HepG2 (cell line): ENCODE measurements at regions not wholly inside any gene's neighbourhood (a gene's known extent, or its start where the extent isn't known, plus 50 kb on each side); places are given as distances from the start of the nearest gene placed in this dataset.

Experiments used
- DNMT1 ChIP-seq: sonication (generic); formaldehyde crosslinking; IDR thresholded peaks from 2 replicates; pipeline ENCODE4 v1.5.1; 2020; ENCODE audit warnings: mild to moderate bottlenecking, missing genetic modification reagents
- ELF1 ChIP-seq: sonication (generic); formaldehyde crosslinking; IDR thresholded peaks from 2 replicates; pipeline ENCODE4 v1.4.0; 2020; ENCODE audit warnings: missing genetic modification reagents
- EP300 ChIP-seq, 3 experiments: sonication (generic) in 1 of 3; formaldehyde crosslinking in 1 of 3; IDR thresholded peaks; 2 replicates each; pipeline versions ENCODE4 v1.5.1 to v1.6.1; 2011 to 2020; ENCODE audit warnings: low read depth in 2 of 3, low read length in 2 of 3, borderline replicate concordance in 1 of 3, improper control_type of control experiment in 1 of 3, mild to moderate bottlenecking in 1 of 3, missing genetic modification reagents in 1 of 3, moderate library complexity in 1 of 3
- ERF ChIP-seq: IDR thresholded peaks from 2 replicates; pipeline ENCODE4 v1.6.1; 2018; ENCODE audit warnings: missing biosample characterization, missing genetic modification reagents
- FLYWCH1 ChIP-seq: sonication (generic); formaldehyde crosslinking; IDR thresholded peaks from 2 replicates; pipeline ENCODE4 v1.8.1; 2023; ENCODE audit warnings: mild to moderate bottlenecking, missing genetic modification reagents
- GPN1 ChIP-seq: sonication (generic); formaldehyde crosslinking; IDR thresholded peaks from 2 replicates; pipeline ENCODE4 v1.5.1; 2020; ENCODE audit warnings: missing genetic modification reagents, borderline replicate concordance
- NCOA2 ChIP-seq: sonication (generic); formaldehyde crosslinking; IDR thresholded peaks from 2 replicates; pipeline ENCODE4 v1.8.0; 2022; ENCODE audit warnings: inconsistent platforms
- NR2F6 ChIP-seq, 2 experiments: IDR thresholded peaks; 2 replicates each; pipeline ENCODE4 v1.6.1; 2016; ENCODE audit warnings: antibody characterized with exemption in 1 of 2, mild to moderate bottlenecking in 1 of 2
- PHF21A ChIP-seq: sonication (generic); formaldehyde crosslinking; IDR thresholded peaks from 2 replicates; pipeline ENCODE4 v1.5.0; 2020; ENCODE audit warnings: mild to moderate bottlenecking, missing genetic modification reagents
- PHF5A ChIP-seq: IDR thresholded peaks from one replicate; pipeline ENCODE4 v1.6.1; 2018; ENCODE audit warnings: low read depth, missing genetic modification reagents; ENCODE audit not compliant: unreplicated experiment
- RFX5 ChIP-seq: IDR thresholded peaks from 2 replicates; pipeline ENCODE4 v1.6.1; 2011; ENCODE audit warnings: low read depth, low read length, improper control_type of control experiment
- RXRA ChIP-seq: sonication (generic); formaldehyde crosslinking; IDR thresholded peaks from 2 replicates; pipeline ENCODE4 v1.5.1; 2020; ENCODE audit warnings: missing genetic modification reagents
- SALL1 ChIP-seq: sonication (generic); formaldehyde crosslinking; IDR thresholded peaks from 2 replicates; pipeline ENCODE4 v1.8.0; 2022; ENCODE audit warnings: mild to moderate bottlenecking, missing genetic modification reagents
- SOX13 ChIP-seq, 3 experiments: fragments of 450-650 bp in 1 of 3; sonication (generic) in 1 of 3; formaldehyde crosslinking in 1 of 3; IDR thresholded peaks in 2 of 3; conservative IDR thresholded peaks in 1 of 3; 2 replicates each; pipeline versions ENCODE4 v1.5.0 to v1.6.1; 2016 to 2020; ENCODE audit warnings: antibody characterized with exemption in 1 of 3, mild to moderate bottlenecking in 1 of 3, missing compliant biosample characterization in 1 of 3, missing genetic modification reagents in 1 of 3, moderate library complexity in 1 of 3
- TEAD3 ChIP-seq: optimal IDR thresholded peaks from 2 replicates; pipeline ENCODE3; 2016; ENCODE audit warnings: borderline replicate concordance
- WIZ ChIP-seq: sonication (generic); formaldehyde crosslinking; IDR thresholded peaks from 2 replicates; pipeline ENCODE4 v1.5.1; 2020; ENCODE audit warnings: mild to moderate bottlenecking, missing genetic modification reagents
- ZBTB38 ChIP-seq: sonication (generic); formaldehyde crosslinking; IDR thresholded peaks from 2 replicates; pipeline ENCODE4 v1.5.1; 2020; ENCODE audit warnings: mild to moderate bottlenecking, missing genetic modification reagents
- ZFX ChIP-seq: sonication (generic); formaldehyde crosslinking; IDR thresholded peaks from 2 replicates; pipeline ENCODE4 v1.4.0; 2020; ENCODE audit warnings: mild to moderate bottlenecking, low read depth, missing genetic modification reagents, moderate library complexity
- ZMYM4 ChIP-seq: sonication (generic); formaldehyde crosslinking; IDR thresholded peaks from 2 replicates; pipeline ENCODE4 v1.8.1; 2023; ENCODE audit warnings: mild to moderate bottlenecking, missing genetic modification reagents
- ZNF431 ChIP-seq: sonication (generic); formaldehyde crosslinking; IDR thresholded peaks from 2 replicates; pipeline ENCODE4 v1.9.0; 2022; ENCODE audit warnings: missing genetic modification reagents, low read depth, mild to moderate bottlenecking, borderline replicate concordance
- ZNF432 ChIP-seq: sonication (generic); formaldehyde crosslinking; IDR thresholded peaks from 2 replicates; pipeline ENCODE4 v1.5.0; 2020; ENCODE audit warnings: missing genetic modification reagents, mild to moderate bottlenecking, borderline replicate concordance
- ZNF510 ChIP-seq: sonication (generic); formaldehyde crosslinking; IDR thresholded peaks from 2 replicates; pipeline ENCODE4 v1.4.0; 2020; ENCODE audit warnings: low read depth, mild to moderate bottlenecking, missing genetic modification reagents
- ZNF557 ChIP-seq: sonication (generic); formaldehyde crosslinking; IDR thresholded peaks from 2 replicates; pipeline ENCODE4 v1.4.0; 2020; ENCODE audit warnings: missing genetic modification reagents
- TF ChIP-seq, protein P1 (sequence below), 2 experiments: sonication (generic) in 1 of 2; formaldehyde crosslinking in 1 of 2; IDR thresholded peaks; 2 replicates each; pipeline versions ENCODE4 v1.4.0 to v1.6.1; 2016 to 2020; ENCODE audit warnings: borderline replicate concordance in 1 of 2, low read depth in 1 of 2, mild to moderate bottlenecking in 1 of 2, missing genetic modification reagents in 1 of 2
- TF ChIP-seq, protein P2 (sequence below): IDR thresholded peaks from 2 replicates; pipeline ENCODE4 v1.6.1; 2016; ENCODE audit warnings: low read depth, control low read depth

DNA sequence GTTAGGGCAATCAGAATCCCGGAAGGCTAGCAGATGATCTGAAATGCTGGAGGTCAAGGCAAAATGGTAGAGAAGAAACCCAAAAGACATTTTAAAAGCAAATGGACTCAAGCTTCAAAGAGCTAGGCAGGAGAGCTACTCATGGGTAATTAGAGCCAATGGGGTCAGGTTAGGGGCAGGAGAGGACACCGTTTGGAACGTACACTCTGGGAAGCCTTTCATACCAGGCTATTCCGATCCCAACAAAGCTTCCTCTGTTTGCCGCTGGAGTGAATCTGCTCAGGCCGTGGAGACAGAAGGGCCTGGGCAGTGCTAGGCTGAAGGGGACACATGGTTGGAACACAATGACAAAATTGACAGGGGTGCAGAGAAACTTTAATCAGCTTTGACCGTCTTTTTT, 346.6 kb downstream of the RPS6KC1 start (continued):
- TF ChIP-seq NR2F6 (IDR thresholded peaks at IDR 0.05) = peak; percentile 29; the same call in 1 of the 2 replicates
- TF ChIP-seq NR2F6 (CRISPR knock-in tag; IDR thresholded peaks at IDR 0.05) = peak; percentile 52; the same call in 1 of the 2 replicates
- TF ChIP-seq GPN1 (CRISPR knock-in tag) = no peak
- TF ChIP-seq DNMT1 = no peak
- TF ChIP-seq SALL1 (CRISPR knock-in tag) = peak; percentile 31; the same call in 1 of the 2 replicates
- TF ChIP-seq TEAD3 (CRISPR knock-in tag) = peak; percentile 26
- no peak for TF ChIP-seq ELF1 (CRISPR knock-in tag)
- TF ChIP-seq, protein P1, sequence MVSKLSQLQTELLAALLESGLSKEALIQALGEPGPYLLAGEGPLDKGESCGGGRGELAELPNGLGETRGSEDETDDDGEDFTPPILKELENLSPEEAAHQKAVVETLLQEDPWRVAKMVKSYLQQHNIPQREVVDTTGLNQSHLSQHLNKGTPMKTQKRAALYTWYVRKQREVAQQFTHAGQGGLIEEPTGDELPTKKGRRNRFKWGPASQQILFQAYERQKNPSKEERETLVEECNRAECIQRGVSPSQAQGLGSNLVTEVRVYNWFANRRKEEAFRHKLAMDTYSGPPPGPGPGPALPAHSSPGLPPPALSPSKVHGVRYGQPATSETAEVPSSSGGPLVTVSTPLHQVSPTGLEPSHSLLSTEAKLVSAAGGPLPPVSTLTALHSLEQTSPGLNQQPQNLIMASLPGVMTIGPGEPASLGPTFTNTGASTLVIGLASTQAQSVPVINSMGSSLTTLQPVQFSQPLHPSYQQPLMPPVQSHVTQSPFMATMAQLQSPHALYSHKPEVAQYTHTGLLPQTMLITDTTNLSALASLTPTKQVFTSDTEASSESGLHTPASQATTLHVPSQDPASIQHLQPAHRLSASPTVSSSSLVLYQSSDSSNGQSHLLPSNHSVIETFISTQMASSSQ (IDR thresholded peaks at IDR 0.05; ENCODE audit: low read depth) = no peak
- TF ChIP-seq, protein P1 (CRISPR knock-in tag; IDR thresholded peaks at IDR 0.05; ENCODE audit: borderline replicate concordance) = peak; percentile 60; the same call in 1 of the 2 replicates
- no peak for TF ChIP-seq WIZ (CRISPR knock-in tag)
- TF ChIP-seq ZNF557 (CRISPR knock-in tag) = no peak
- no peak for TF ChIP-seq ZNF431
- TF ChIP-seq ERF (CRISPR knock-in tag) = no peak
- TF ChIP-seq ZFX (CRISPR knock-in tag) = peak; percentile 50; the same call in 1 of the 2 replicates
- TF ChIP-seq NCOA2 (CRISPR knock-in tag) = peak; percentile 37; the same call in 1 of the 2 replicates
- no peak for TF ChIP-seq RFX5
- no peak for TF ChIP-seq ZNF432 (CRISPR knock-in tag)
- 0 out of 2 replicates have a peak, but pooled peaks have one; percentile 24 for TF ChIP-seq PHF21A (CRISPR knock-in tag)
- TF ChIP-seq, protein P2, sequence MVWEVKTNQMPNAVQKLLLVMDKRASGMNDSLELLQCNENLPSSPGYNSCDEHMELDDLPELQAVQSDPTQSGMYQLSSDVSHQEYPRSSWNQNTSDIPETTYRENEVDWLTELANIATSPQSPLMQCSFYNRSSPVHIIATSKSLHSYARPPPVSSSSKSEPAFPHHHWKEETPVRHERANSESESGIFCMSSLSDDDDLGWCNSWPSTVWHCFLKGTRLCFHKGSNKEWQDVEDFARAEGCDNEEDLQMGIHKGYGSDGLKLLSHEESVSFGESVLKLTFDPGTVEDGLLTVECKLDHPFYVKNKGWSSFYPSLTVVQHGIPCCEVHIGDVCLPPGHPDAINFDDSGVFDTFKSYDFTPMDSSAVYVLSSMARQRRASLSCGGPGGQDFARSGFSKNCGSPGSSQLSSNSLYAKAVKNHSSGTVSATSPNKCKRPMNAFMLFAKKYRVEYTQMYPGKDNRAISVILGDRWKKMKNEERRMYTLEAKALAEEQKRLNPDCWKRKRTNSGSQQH = no peak
- TF ChIP-seq PHF5A (CRISPR knock-in tag) = no peak
- TF ChIP-seq RXRA (CRISPR knock-in tag) = peak; percentile 63; the same call in 1 of the 2 replicates
- no peak for TF ChIP-seq SOX13 (IDR thresholded peaks at IDR 0.05)
- TF ChIP-seq SOX13 (CRISPR knock-in tag; conservative IDR thresholded peaks at IDR 0.05 in 1 of 2, IDR thresholded peaks at IDR 0.05 in 1 of 2) = 0 out of 4 replicates have a peak, but pooled peaks of 1 of the 2 experiments have one; percentile 22
- 0 out of 2 replicates have a peak, but pooled peaks have one; percentile 37 for TF ChIP-seq ZBTB38 (CRISPR knock-in tag)
- peak in 1 of 2 experiments; percentile 37; a peak in 1 of 4 replicates for TF ChIP-seq EP300 (IDR thresholded peaks at IDR 0.05; ENCODE audit: low read depth in 2 of 2, low read length in 2 of 2)
- TF ChIP-seq EP300 (CRISPR knock-in tag; IDR thresholded peaks at IDR 0.05; ENCODE audit: borderline replicate concordance) = no peak
- no peak for TF ChIP-seq ZNF510 (CRISPR knock-in tag)
- no peak for TF ChIP-seq FLYWCH1 (CRISPR knock-in tag)
- TF ChIP-seq ZMYM4 = peak; percentile 37; the same call in 1 of the 2 replicates
